ENCODE measurements at regions not wholly inside any gene's neighbourhood (a gene's known extent, or its start where the extent isn't known, plus 50 kb on each side); places are given as distances from the start of the nearest gene placed in this dataset.

DNA sequence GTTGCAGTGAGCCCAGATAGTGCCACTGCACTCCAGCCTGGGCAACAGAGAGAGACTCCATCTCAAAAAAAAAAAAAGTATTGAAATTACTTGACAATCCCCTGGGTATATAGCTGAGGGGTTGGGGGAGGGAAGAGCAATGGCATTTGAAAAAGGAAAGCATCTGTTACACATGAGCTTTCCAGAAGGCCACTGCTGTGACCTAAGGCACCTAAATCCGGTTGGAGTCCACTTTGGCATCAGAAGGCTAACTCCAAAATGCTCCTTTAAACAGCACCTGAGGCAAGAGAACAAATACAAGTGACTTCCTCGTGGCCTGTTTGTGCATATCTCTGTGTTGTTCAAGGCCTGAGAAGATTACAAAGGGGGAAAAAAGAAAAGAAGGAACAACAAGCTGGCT, 74.8 kb upstream of the PALS2 start:
- TF ChIP-seq, protein P1, sequence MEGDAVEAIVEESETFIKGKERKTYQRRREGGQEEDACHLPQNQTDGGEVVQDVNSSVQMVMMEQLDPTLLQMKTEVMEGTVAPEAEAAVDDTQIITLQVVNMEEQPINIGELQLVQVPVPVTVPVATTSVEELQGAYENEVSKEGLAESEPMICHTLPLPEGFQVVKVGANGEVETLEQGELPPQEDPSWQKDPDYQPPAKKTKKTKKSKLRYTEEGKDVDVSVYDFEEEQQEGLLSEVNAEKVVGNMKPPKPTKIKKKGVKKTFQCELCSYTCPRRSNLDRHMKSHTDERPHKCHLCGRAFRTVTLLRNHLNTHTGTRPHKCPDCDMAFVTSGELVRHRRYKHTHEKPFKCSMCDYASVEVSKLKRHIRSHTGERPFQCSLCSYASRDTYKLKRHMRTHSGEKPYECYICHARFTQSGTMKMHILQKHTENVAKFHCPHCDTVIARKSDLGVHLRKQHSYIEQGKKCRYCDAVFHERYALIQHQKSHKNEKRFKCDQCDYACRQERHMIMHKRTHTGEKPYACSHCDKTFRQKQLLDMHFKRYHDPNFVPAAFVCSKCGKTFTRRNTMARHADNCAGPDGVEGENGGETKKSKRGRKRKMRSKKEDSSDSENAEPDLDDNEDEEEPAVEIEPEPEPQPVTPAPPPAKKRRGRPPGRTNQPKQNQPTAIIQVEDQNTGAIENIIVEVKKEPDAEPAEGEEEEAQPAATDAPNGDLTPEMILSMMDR (IDR thresholded peaks at IDR 0.05): no peak
- TF ChIP-seq POLR2A (IDR thresholded peaks at IDR 0.05): no peak

Measured in right lobe of liver (tissue), 4 donors.